Activated CD8-positive, alpha-beta T cell treated with anti-CD3 and anti-CD28 coated beads for 36 hours (primary cell): ENCODE measurements at regions not wholly inside any gene's neighbourhood (a gene's known extent, or its start where the extent isn't known, plus 50 kb on each side); places are given as distances from the start of the nearest gene placed in this dataset.

Source experiments
- ATAC-seq: fragments of 200-7000 bp; cut with Tn5 transposase; one replicate; pipeline ENCODE4 v1.10.0; 2021; ENCODE audit warnings: mild to moderate bottlenecking, moderate library complexity
- CTCF ChIA-PET: fragments of 350-600 bp; sonication (Branson Sonifier 250); formaldehyde crosslinking; loops from one replicate; lab custom pipeline; 2021; ENCODE audit warnings: antibody characterized with exemption; lab: Charles Lee
- POLR2A ChIA-PET: fragments of 350-600 bp; sonication (Branson Sonifier 250); formaldehyde crosslinking; loops from one replicate; lab custom pipeline; 2021; ENCODE audit warnings: antibody characterized with exemption; lab: Charles Lee
- DNase-seq: peaks from one replicate; pipeline ENCODE4 v3.0.0-alpha.2; 2020
- H3K27ac Mint-ChIP-seq: one replicate; pipeline ENCODE4 v1.8.0; 2021; ENCODE audit warnings: mild to moderate bottlenecking, mixed read lengths
- H3K27me3 Mint-ChIP-seq: one replicate; pipeline ENCODE4 v1.8.0; 2021; ENCODE audit warnings: mixed read lengths
- H3K36me3 Mint-ChIP-seq: one replicate; pipeline ENCODE4 v1.8.0; 2021; ENCODE audit warnings: low read depth, mixed read lengths
- H3K4me1 Mint-ChIP-seq: one replicate; pipeline ENCODE4 v1.8.0; 2021; ENCODE audit warnings: low read depth, mixed read lengths
- H3K4me3 Mint-ChIP-seq: one replicate; pipeline ENCODE4 v1.8.0; 2021; ENCODE audit warnings: mild to moderate bottlenecking, moderate library complexity, mixed read lengths
- H3K9me3 Mint-ChIP-seq: one replicate; pipeline ENCODE4 v1.8.0; 2021; ENCODE audit warnings: mixed read lengths
- CTCF ChIP-seq: fragments of 200-600 bp; IDR thresholded peaks from one replicate; pipeline ENCODE4 v1.8.0; 2022; ENCODE audit warnings: antibody characterized with exemption, mild to moderate bottlenecking
- intact Hi-C: fragments of 100-400 bp; cut with micrococcal nuclease; formaldehyde crosslinking; loops from one replicate; pipeline ENCODE4 v1.10.0; 2022

DNA sequence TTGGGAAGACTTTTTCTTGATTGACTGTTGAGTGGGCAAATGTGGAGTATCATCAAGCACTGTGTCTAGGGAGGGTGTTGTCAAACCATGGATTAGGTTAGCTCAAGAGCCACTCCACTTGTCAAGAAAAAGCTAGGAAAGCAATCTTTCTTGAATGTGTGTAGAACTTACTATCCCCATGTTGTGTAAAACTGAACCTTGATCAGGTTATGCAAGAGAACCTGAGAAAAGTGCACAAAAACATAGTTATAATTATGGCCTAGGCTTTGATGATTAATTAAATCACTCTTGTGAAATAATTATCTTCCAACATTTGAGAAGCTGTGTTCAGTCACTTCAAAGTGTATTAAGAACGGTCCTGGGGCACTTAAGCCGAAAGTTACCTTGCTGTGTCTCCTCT lies 238.2 kb upstream of the OBI1 start:
- ATAC-seq (no peak), DNase-seq (no peak)
- no peak overlapping the region for H3K27ac Mint-ChIP-seq
- no peaks in the 10 kb centered on the region for H3K36me3 Mint-ChIP-seq
- no peak overlapping the region for H3K4me3 Mint-ChIP-seq
- intact Hi-C loops = no loop called here
- H3K27me3 Mint-ChIP-seq = peaks cover 6% of the 10 kb centered on the region
- no peak for TF ChIP-seq CTCF
- no peaks in the 10 kb centered on the region for H3K4me1 Mint-ChIP-seq
- H3K9me3 Mint-ChIP-seq = no peaks in the 10 kb centered on the region
- ChIA-PET CTCF (no interaction called here), POLR2A (no interaction called here)

DNA sequence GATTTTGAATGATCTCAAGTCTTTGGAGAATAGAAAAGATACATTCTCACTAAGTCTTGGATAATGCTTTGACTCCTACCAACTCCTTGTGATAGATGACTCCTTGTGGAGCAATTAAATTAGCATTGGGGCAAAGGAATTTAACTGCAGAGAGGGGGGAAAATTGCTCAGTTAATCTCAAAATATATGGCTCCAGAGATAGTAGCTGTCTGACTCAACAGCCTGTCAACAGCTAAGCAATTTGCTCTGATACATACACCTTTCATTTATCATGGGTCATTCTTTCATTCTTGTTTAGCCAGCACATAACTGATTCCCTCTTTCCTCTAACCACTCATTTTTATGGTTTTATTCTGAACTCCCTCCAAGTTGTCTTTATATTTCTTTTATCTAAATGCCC lies 225.6 kb upstream of the OBI1 start:
- no peak overlapping the region for H3K27ac Mint-ChIP-seq
- no peak overlapping the region for H3K4me3 Mint-ChIP-seq
- ChIA-PET POLR2A (no interaction called here), CTCF (no interaction called here)
- DNase-seq (no peak), ATAC-seq (no peak)
- intact Hi-C loops = no loop called here
- H3K36me3 Mint-ChIP-seq = no peaks in the 10 kb centered on the region
- TF ChIP-seq CTCF = no peak
- no peaks in the 10 kb centered on the region for H3K4me1 Mint-ChIP-seq
- peaks cover 1% of the 10 kb centered on the region for H3K27me3 Mint-ChIP-seq
- H3K9me3 Mint-ChIP-seq = no peaks in the 10 kb centered on the region

GRCh38 chr13:78881751-78882150 lies 222.8 kb upstream of the OBI1 start:
- ATAC-seq (no peak), DNase-seq (no peak)
- POLR2A ChIA-PET = no interaction called here
- no peaks in the 10 kb centered on the region for H3K9me3 Mint-ChIP-seq
- H3K27ac Mint-ChIP-seq = no peak overlapping the region
- no peak for TF ChIP-seq CTCF
- intact Hi-C loops = no loop called here
- H3K4me3 Mint-ChIP-seq = no peak overlapping the region
- H3K4me1 Mint-ChIP-seq = no peaks in the 10 kb centered on the region
- no peaks in the 10 kb centered on the region for H3K27me3 Mint-ChIP-seq
- H3K36me3 Mint-ChIP-seq = no peaks in the 10 kb centered on the region
- CTCF ChIA-PET = no interaction called here

GRCh38 chr13:78881054-78881453 lies 222.1 kb upstream of the OBI1 start:
- POLR2A ChIA-PET = no interaction called here
- DNase-seq (no peak), ATAC-seq (no peak)
- no peak overlapping the region for H3K27ac Mint-ChIP-seq
- no peaks in the 10 kb centered on the region for H3K27me3 Mint-ChIP-seq
- intact Hi-C loops = no loop called here
- no peaks in the 10 kb centered on the region for H3K9me3 Mint-ChIP-seq
- H3K4me1 Mint-ChIP-seq = no peaks in the 10 kb centered on the region
- H3K36me3 Mint-ChIP-seq = no peaks in the 10 kb centered on the region
- CTCF ChIA-PET = no interaction called here
- TF ChIP-seq CTCF = no peak
- H3K4me3 Mint-ChIP-seq = no peak overlapping the region

DNA sequence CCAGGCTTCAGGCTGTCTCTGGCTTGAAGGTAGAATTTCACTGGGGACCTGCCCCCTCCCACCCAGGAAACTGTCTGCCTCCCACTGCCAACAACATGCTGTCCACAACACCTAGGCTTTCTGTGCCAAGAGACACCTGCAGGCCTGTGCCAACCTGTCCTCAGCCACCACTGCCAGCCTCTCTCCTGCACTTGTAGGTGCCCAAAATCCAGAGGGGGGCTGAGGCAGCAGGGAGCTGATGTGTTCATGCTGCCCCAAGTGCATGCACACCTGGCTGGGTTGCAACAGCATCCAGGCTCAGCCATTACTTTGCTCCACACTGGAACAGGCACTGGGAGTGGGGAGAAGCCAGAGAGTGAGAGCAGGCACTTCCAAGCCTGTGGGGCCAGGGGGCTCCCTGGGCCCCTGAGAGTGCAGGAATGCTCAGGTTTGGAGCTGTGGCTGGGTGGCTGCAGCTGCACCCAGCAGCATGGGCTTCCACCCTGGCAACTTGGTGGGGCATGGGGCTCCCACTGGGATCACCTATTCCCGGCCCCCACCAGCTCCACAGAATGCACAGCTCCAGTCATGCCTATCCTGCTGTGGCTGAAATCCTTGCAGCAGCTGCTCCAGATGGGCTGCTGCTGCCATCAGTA lies 218.1 kb upstream of the OBI1 start:
- Mint-ChIP-seq H3K4me3 (no peak overlapping the region), H3K36me3 (no peaks in the 10 kb centered on the region), H3K9me3 (no peaks in the 10 kb centered on the region), H3K4me1 (no peaks in the 10 kb centered on the region), H3K27me3 (no peaks in the 10 kb centered on the region), H3K27ac (no peak overlapping the region)
- no peak for TF ChIP-seq CTCF
- ATAC-seq (no peak), DNase-seq (no peak)
- intact Hi-C loops = no loop called here
- ChIA-PET CTCF (no interaction called here), POLR2A (no interaction called here)
